Lung (tissue), 11 donors: ENCODE measurements at regions not wholly inside any gene's neighbourhood (a gene's known extent, or its start where the extent isn't known, plus 50 kb on each side); places are given as distances from the start of the nearest gene placed in this dataset.

Source experiments
- ATAC-seq: fragments of 200-7000 bp; cut with Tn5 transposase; one replicate; pipeline ENCODE4 v1.9.1; 2020; ENCODE audit warnings: moderate number of reproducible peaks; ENCODE audit not compliant: insufficient read depth, low FRiP score
- DNase-seq, 3 donors: peaks; one replicate each; pipeline ENCODE4 v3.0.0-alpha.2; 2013 to 2017
- H3K27ac ChIP-seq, 2 donors: one replicate each; pipeline ENCODE4 v1.5.1; 2013; ENCODE audit warnings: mild to moderate bottlenecking in 2 of 2, moderate library complexity in 2 of 2, control low read depth in 1 of 2, inconsistent platforms in 1 of 2, low read depth in 1 of 2, low read length in 1 of 2
- H3K27me3 ChIP-seq, 3 donors: one replicate each; pipeline ENCODE4 v1.5.1; 2013; ENCODE audit warnings: low read length in 2 of 3; ENCODE audit not compliant: control insufficient read depth in 3 of 3, insufficient read depth in 3 of 3
- H3K36me3 ChIP-seq, 4 donors: one replicate each; pipeline ENCODE4 v1.5.1; 2013; ENCODE audit warnings: low read length in 4 of 4, mild to moderate bottlenecking in 1 of 4, moderate library complexity in 1 of 4; ENCODE audit not compliant: control insufficient read depth in 4 of 4, insufficient read depth in 4 of 4
- H3K4me1 ChIP-seq, 5 donors: one replicate each; pipeline ENCODE4 v1.5.1; 2013; ENCODE audit warnings: low read length in 5 of 5, mild to moderate bottlenecking in 2 of 5, moderate library complexity in 1 of 5; ENCODE audit not compliant: control insufficient read depth in 5 of 5, insufficient read depth in 5 of 5
- H3K4me3 ChIP-seq: one replicate; pipeline ENCODE4 v1.5.1; 2013; ENCODE audit warnings: mild to moderate bottlenecking, control low read depth, moderate library complexity
- H3K9ac ChIP-seq, 2 donors: one replicate each; pipeline ENCODE4 v1.5.1; 2013; ENCODE audit warnings: low read length in 2 of 2, control low read depth in 1 of 2; ENCODE audit not compliant: insufficient read depth in 1 of 2
- H3K9me3 ChIP-seq, 4 donors: one replicate each; pipeline ENCODE4 v1.5.1; 2013; ENCODE audit warnings: low read length in 3 of 4, mild to moderate bottlenecking in 1 of 4, moderate library complexity in 1 of 4; ENCODE audit not compliant: control insufficient read depth in 4 of 4, insufficient read depth in 3 of 4
- CTCF ChIP-seq: IDR thresholded peaks from 2 replicates; pipeline ENCODE4 v1.5.1; 2012; ENCODE audit warnings: mild to moderate bottlenecking; ENCODE audit errors: control extremely low read depth, extremely low read depth
- WGBS, 2 donors: extraction: QIAGEN DNeasy Blood & Tissue Kit; methylation state at CpG; one replicate each; pipeline ENCODE4 v1.1.7; 2013; 5-methylcytosine and 5-hydroxymethylcytosine counted together
- donor health status: control.
- donor health status: control.
- donor health status: Bipolar disorder and iron deficiency.
- donor health status: healthy.
- donor health status: DM: yes; HTN: yes; CAD: no.

GRCh38 chr10:132469197-132469884, 68.2 kb upstream of the INPP5A start:
- Histone ChIP-seq H3K4me1 (peaks cover 0 to 34% (median 7%) of the 10 kb centered on the region in 5 donors), H3K36me3 (no peaks in the 10 kb centered on the region), H3K9me3 (peaks cover 0 to 2% (median 0%) of the 10 kb centered on the region in 4 donors), H3K27ac (peak overlapping the region in 1 of 2 donors; percentile 69), H3K9ac (peak overlapping the region in 1 of 2 donors; percentile 49), H3K4me3 (no peak overlapping the region), H3K27me3 (no peaks in the 10 kb centered on the region)
- DNase-seq (peak; percentile 88 to 92 (median 91)), ATAC-seq (no peak)
- TF ChIP-seq CTCF = no peak
- 67 to 78% methylated on average over 21 of the region's 21 CpGs for WGBS, 2 donors

- Histone ChIP-seq H3K27ac (no peak overlapping the region), H3K4me1 (peaks cover 0 to 27% (median 2%) of the 10 kb centered on the region in 5 donors), H3K9me3 (peaks cover 0 to 2% (median 0%) of the 10 kb centered on the region in 4 donors), H3K36me3 (no peaks in the 10 kb centered on the region), H3K4me3 (no peak overlapping the region), H3K9ac (no peak overlapping the region), H3K27me3 (no peaks in the 10 kb centered on the region)
- ATAC-seq = peak; percentile 35
- TF ChIP-seq CTCF = no peak
- 62 to 71% methylated on average over 27 of the region's 27 CpGs for WGBS, 2 donors
- DNase-seq = peak; percentile 36 to 64 (median 60)
Measured at GRCh38 chr10:132470410-132471124, 67.0 kb upstream of the INPP5A start.

- Histone ChIP-seq H3K36me3 (no peaks in the 10 kb centered on the region), H3K4me3 (no peak overlapping the region), H3K4me1 (peaks cover 0 to 27% (median 2%) of the 10 kb centered on the region in 5 donors), H3K27ac (no peak overlapping the region), H3K9me3 (peaks cover 0 to 2% (median 0%) of the 10 kb centered on the region in 4 donors), H3K9ac (no peak overlapping the region), H3K27me3 (no peaks in the 10 kb centered on the region)
- no peak for DNase-seq
- WGBS, 2 donors = 69 to 83% methylated on average over 4 of the region's 4 CpGs
- TF ChIP-seq CTCF = no peak
- no peak for ATAC-seq
Measured at GRCh38 chr10:132471125-132471451, 66.5 kb upstream of the INPP5A start.
